K562 (cell line): ENCODE measurements at regions not wholly inside any gene's neighbourhood (a gene's known extent, or its start where the extent isn't known, plus 50 kb on each side); places are given as distances from the start of the nearest gene placed in this dataset.
"Not testable (repeated sequence)": the region's sequence is repeated elsewhere in the genome, so short reads cannot be mapped to it uniquely, and the experiment has no call there.

ENCODE experiments used
- ATAC-seq: fragments of 200-7000 bp; cut with Tn5 transposase; 3 replicates; pipeline ENCODE4 v1.9.1; 2020; ENCODE audit warnings: moderate library complexity
- BruUV-seq: library from RNA; stranded (reverse); fragments of 400-500 nt; replicated peaks from 2 replicates; lab custom pipeline; 2021; lab: Mats Ljungman, UMichigan
- CTCF ChIA-PET: fragments of 300-600 bp; formaldehyde crosslinking; extraction: SDS; loops from one replicate; lab custom pipeline; 2021; ENCODE audit warnings: low intra/inter-chr PET ratio; lab: Yijun Ruan, JAX
- POLR2A ChIA-PET: fragments of 300-600, 350-650 bp; sonication (Branson Sonifier 250); formaldehyde crosslinking; extraction: SDS; loops from one replicate; lab custom pipeline; 2021; ENCODE audit warnings: antibody characterized with exemption, inconsistent platforms; lab: Yijun Ruan, JAX
- DNase-seq, 4 experiments: peaks; one replicate each; pipeline versions ENCODE4 v3.0.0 to v3.0.0-alpha.2; 2011 to 2018; ENCODE audit warnings: low spot score in 3 of 4, mixed read lengths in 3 of 4; ENCODE audit errors: extremely low read depth in 1 of 4
- FAIRE-seq: peaks from 2 replicates; lab custom pipeline; 2011; peaks lifted over from hg19 to GRCh38; lab: Jason Lieb, UNC
- H2AFZ ChIP-seq: 2 replicates; pipeline ENCODE4 v1.6.0; 2011; ENCODE audit warnings: low read depth, low read length, control low read depth, inconsistent platforms
- H3K27ac ChIP-seq: fragments of 200-600 bp; 3 replicates; pipeline ENCODE4 v1.8.0; 2011; ENCODE audit warnings: low read depth, mild to moderate bottlenecking, control low read depth, inconsistent platforms, low read length, moderate library complexity, mixed read lengths; ENCODE audit errors: extremely low read depth
- H3K27me3 ChIP-seq, 2 experiments: fragments of 300-600 bp in 1 of 2; 2 replicates in 1 of 2; 3 replicates in 1 of 2; pipeline versions ENCODE4 v1.6.0 to v1.8.0; 2011; ENCODE audit warnings: inconsistent platforms in 2 of 2, low read length in 2 of 2, mild to moderate bottlenecking in 1 of 2, mixed read lengths in 1 of 2, moderate library complexity in 1 of 2; ENCODE audit not compliant: control insufficient read depth in 2 of 2, insufficient read depth in 2 of 2
- H3K36me3 ChIP-seq: fragments of 300-600 bp; 3 replicates; pipeline ENCODE4 v1.8.0; 2011; ENCODE audit warnings: mild to moderate bottlenecking, low read length, inconsistent platforms; ENCODE audit not compliant: control insufficient read depth, insufficient read depth
- H3K4me1 ChIP-seq, 2 experiments: fragments of 200-600 bp in 1 of 2; replicated peaks in 1 of 2; 2 replicates in 1 of 2; 3 replicates in 1 of 2; pipeline versions ENCODE4 v1.5.1 to v1.8.0; 2011; ENCODE audit warnings: inconsistent platforms in 2 of 2, low read length in 2 of 2, mild to moderate bottlenecking in 1 of 2, mixed read lengths in 1 of 2, moderate library complexity in 1 of 2; ENCODE audit not compliant: control insufficient read depth in 2 of 2, insufficient read depth in 2 of 2
- H3K4me2 ChIP-seq: 2 replicates; pipeline ENCODE4 v1.6.1; 2011; ENCODE audit warnings: low read length, control low read depth, inconsistent platforms, mixed read lengths; ENCODE audit not compliant: insufficient read depth
- H3K4me3 ChIP-seq: fragments of 200-600 bp; sonication (generic), shearing (Covaris generic); 2 replicates; pipeline ENCODE4 v1.5.1; 2016; ENCODE audit warnings: control low read depth, inconsistent platforms
- H3K79me2 ChIP-seq: fragments of 200-600 bp; 3 replicates; pipeline ENCODE4 v1.8.0; 2011; ENCODE audit warnings: low read length, inconsistent platforms; ENCODE audit not compliant: control insufficient read depth, insufficient read depth
- H3K9ac ChIP-seq, 2 experiments: 2 replicates each; pipeline versions ENCODE4 v1.6.0 to v1.6.1; 2011; ENCODE audit warnings: low read depth in 2 of 2, low read length in 2 of 2, control low read depth in 1 of 2, inconsistent platforms in 1 of 2, mild to moderate bottlenecking in 1 of 2, mixed read lengths in 1 of 2; ENCODE audit not compliant: insufficient read depth in 1 of 2
- H3K9me1 ChIP-seq: one replicate; pipeline ENCODE4 v1.6.0; 2011; ENCODE audit warnings: inconsistent platforms, mild to moderate bottlenecking, low read length, moderate library complexity; ENCODE audit not compliant: control insufficient read depth, insufficient read depth
- H3K9me3 ChIP-seq: replicated peaks from 2 replicates; pipeline ENCODE4 v1.5.1; 2011; ENCODE audit warnings: low read depth, low read length, inconsistent platforms; ENCODE audit not compliant: control insufficient read depth, insufficient read depth
- H4K20me1 ChIP-seq: replicated peaks from 2 replicates; pipeline ENCODE4 v1.6.1; 2011; ENCODE audit warnings: low read length, inconsistent platforms, mixed read lengths; ENCODE audit not compliant: control insufficient read depth, insufficient read depth
- E2F6 ChIP-seq, 2 experiments: IDR thresholded peaks; 2 replicates each; pipeline ENCODE4 v1.6.1; 2011; ENCODE audit warnings: borderline replicate concordance in 1 of 2, control low read depth in 1 of 2, low read depth in 1 of 2, low read length in 1 of 2, mild to moderate bottlenecking in 1 of 2, mixed read lengths in 1 of 2, moderate library complexity in 1 of 2; ENCODE audit not compliant: insufficient read depth in 1 of 2, insufficient read length in 1 of 2, poor library complexity in 1 of 2, severe bottlenecking in 1 of 2; ENCODE audit errors: extremely low read depth in 1 of 2
- MGA ChIP-seq: fragments of 450-650 bp; IDR thresholded peaks from 2 replicates; pipeline ENCODE4 v1.6.1; 2016; ENCODE audit warnings: mild to moderate bottlenecking, moderate library complexity
- NRF1 ChIP-seq, 2 experiments: fragments of 450-650 bp; IDR thresholded peaks in 1 of 2; conservative IDR thresholded peaks in 1 of 2; 2 replicates each; pipeline ENCODE4 v1.6.1; 2014; ENCODE audit warnings: mild to moderate bottlenecking in 2 of 2
- POLR2G ChIP-seq: fragments of 200-400 bp; formaldehyde crosslinking; IDR thresholded peaks from 2 replicates; pipeline ENCODE4 v1.6.1; 2017; ENCODE audit warnings: low read depth, mild to moderate bottlenecking, antibody characterized with exemption, low read length, moderate library complexity
- RBFOX2 ChIP-seq: fragments of 200-400 bp; formaldehyde crosslinking; IDR thresholded peaks from 2 replicates; pipeline ENCODE4 v1.6.1; 2017; ENCODE audit warnings: low read depth, mild to moderate bottlenecking, low read length, moderate library complexity
- TFAP4 ChIP-seq: sonication (generic); formaldehyde crosslinking; IDR thresholded peaks from 2 replicates; pipeline ENCODE4 v1.8.0; 2022; ENCODE audit warnings: missing genetic modification reagents, mild to moderate bottlenecking, moderate library complexity, borderline replicate concordance
- ZFX ChIP-seq: sonication (generic); formaldehyde crosslinking; IDR thresholded peaks from 2 replicates; pipeline ENCODE4 v1.8.0; 2022; ENCODE audit warnings: mild to moderate bottlenecking, missing genetic modification reagents, moderate library complexity
- WGBS: fragments of 100-300 bp; shearing (Covaris generic); methylation state at CpG from one replicate; pipeline ENCODE4 v1.1.6; 2016; ENCODE audit warnings: low coverage, mixed read lengths; ENCODE audit not compliant: insufficient coverage; ENCODE audit errors: missing lambda C conversion rate; 5-methylcytosine and 5-hydroxymethylcytosine counted together
- in situ Hi-C: fragments of 300-500 bp; cut with MboI; formaldehyde crosslinking; loops from 4 replicates; pipeline ENCODE4 v1.15.0; 2018; ENCODE audit warnings: inconsistent platforms, mixed read lengths
- intact Hi-C: fragments of 100-400 bp; cut with micrococcal nuclease; formaldehyde crosslinking; loops from 2 replicates; pipeline ENCODE4 v1.14.2; 2022

- peak; percentile 90 for ATAC-seq
- H3K9me1 ChIP-seq, FAIRE-seq, H3K27me3 ChIP-seq, H3K4me1 ChIP-seq, H3K9me3 ChIP-seq, BruUV-seq, H4K20me1 ChIP-seq, in situ Hi-C loops, H3K79me2 ChIP-seq, H3K36me3 ChIP-seq, H3K27ac ChIP-seq, CTCF ChIA-PET, intact Hi-C loops: not testable (repeated sequence)
- Histone ChIP-seq H2AFZ (peak overlapping the region; percentile 63), H3K4me2 (peak overlapping the region; percentile 52; the same call in 1 of the 2 replicates), H3K9ac (peak overlapping the region; percentile 25 to 50; a peak in 3 of 4 replicates), H3K4me3 (peak overlapping the region; percentile 36)
- POLR2A ChIA-PET: interaction anchor here (0.5 to 0.6 kb wide), 3 partner anchors 18 to 651 kb away, joined by 3 to 4 read pairs (median 3); no protein-coding TSS in a partner anchor
- 27% methylated on average over 9 of the region's 44 CpGs for WGBS
- DNase-seq: peak; percentile 3 to 64 (median 7)
- peak; percentile 59 for TF ChIP-seq RBFOX2
- TF ChIP-seq POLR2G: peak; percentile 56
- TF ChIP-seq E2F6 (IDR thresholded peaks at IDR 0.05; ENCODE audit: borderline replicate concordance in 1 of 2, extremely low read depth in 1 of 2, insufficient read depth in 1 of 2, insufficient read length in 1 of 2, low read depth in 1 of 2, low read length in 1 of 2, poor library complexity in 1 of 2, severe bottlenecking in 1 of 2): peak in 1 of 2 experiments; percentile 79
- peak; percentile 43; the same call in 1 of the 2 replicates for TF ChIP-seq TFAP4
- peak; percentile 31 to 59; a peak in 2 of 4 replicates for TF ChIP-seq NRF1 (conservative IDR thresholded peaks at IDR 0.05 in 1 of 2, IDR thresholded peaks at IDR 0.05 in 1 of 2)
- peak; percentile 38; the same call in 1 of the 2 replicates for TF ChIP-seq MGA
- peak; percentile 39; the same call in 1 of the 2 replicates for TF ChIP-seq ZFX (CRISPR knock-in tag)
Observed at GRCh38 chr14:40629551-40630137, 977.0 kb upstream of the LRFN5 start.
